Upper lobe of left lung (tissue), 6 donors: ENCODE measurements at regions not wholly inside any gene's neighbourhood (a gene's known extent, or its start where the extent isn't known, plus 50 kb on each side); places are given as distances from the start of the nearest gene placed in this dataset.
A peak's percentile ranks its signal among the peaks of the same experiment; 100 is the strongest.

ENCODE experiments used
- ATAC-seq, 2 donors: fragments of 200-7000 bp; cut with Tn5 transposase; one replicate each; pipeline ENCODE4 v1.9.1; 2022; ENCODE audit warnings: mild to moderate bottlenecking in 2 of 2, moderate library complexity in 2 of 2; ENCODE audit not compliant: low FRiP score in 2 of 2
- DNase-seq, 2 donors: peaks; one replicate each; pipeline ENCODE4 v3.0.0-alpha.2; 2019 to 2020
- H3K27ac ChIP-seq, 4 donors: fragments of 200-600 bp; sonication (generic); one replicate each; pipeline ENCODE4 v1.5.1; 2016 to 2019
- H3K27me3 ChIP-seq, 4 donors: fragments of 200-600 bp; sonication (generic); one replicate each; pipeline ENCODE4 v1.5.1; 2017 to 2019
- H3K36me3 ChIP-seq, 4 donors: fragments of 200-600 bp; sonication (generic); one replicate each; pipeline ENCODE4 v1.5.1; 2016 to 2019
- H3K4me1 ChIP-seq, 4 donors: fragments of 200-600 bp; sonication (generic); one replicate each; pipeline ENCODE4 v1.5.1; 2018 to 2019
- H3K4me3 ChIP-seq, 4 donors: fragments of 200-600 bp; sonication (generic); one replicate each; pipeline ENCODE4 v1.5.1; 2017 to 2019; ENCODE audit warnings: mild to moderate bottlenecking in 2 of 4, moderate library complexity in 1 of 4
- H3K9me3 ChIP-seq, 4 donors: fragments of 200-600 bp; sonication (generic); one replicate each; pipeline ENCODE4 v1.5.1; 2018 to 2019
- EP300 ChIP-seq, 4 donors: sonication (generic); formaldehyde crosslinking; IDR thresholded peaks; one replicate each; pipeline ENCODE4 v1.5.1; 2017; ENCODE audit warnings: antibody characterized with exemption in 4 of 4, control low read depth in 2 of 4
- POLR2A ChIP-seq, 4 donors: fragments of 450-650 bp; IDR thresholded peaks; one replicate each; pipeline ENCODE4 v1.5.1; 2016 to 2017; ENCODE audit warnings: antibody characterized with exemption in 4 of 4, mild to moderate bottlenecking in 2 of 4
- POLR2AphosphoS5 ChIP-seq, 2 donors: sonication (generic); formaldehyde crosslinking; IDR thresholded peaks; one replicate each; pipeline ENCODE4 v1.5.1; 2017; ENCODE audit warnings: antibody characterized with exemption in 2 of 2
- WGBS, 2 donors: methylation state at CpG; one replicate each; pipeline ENCODE4 v1.1.5; 2017 to 2018; 5-methylcytosine and 5-hydroxymethylcytosine counted together
- TF ChIP-seq, protein P1 (sequence below), 6 experiments: fragments of 450-650 bp in 4 of 6; fragments of 200-600 bp in 2 of 6; sonication (generic) in 2 of 6; IDR thresholded peaks; one replicate each; pipeline ENCODE4 v1.5.1; 2016 to 2019; ENCODE audit warnings: antibody characterized with exemption in 6 of 6
- donor health status: DM: no; HTN: no; CAD: no; lungs with moderate emphysema.
- donor health status: DM: no; HTN: yes; CAD: no; lungs with severe emphysema.

- ATAC-seq: no peak
- H3K9me3 ChIP-seq: no peaks in the 10 kb centered on the region
- no peak overlapping the region for H3K4me3 ChIP-seq
- H3K27ac ChIP-seq: no peak overlapping the region
- 85 to 90% methylated on average over 10 of the region's 10 CpGs for WGBS, 2 donors
- H3K4me1 ChIP-seq: peaks cover 6 to 14% (median 8%) of the 10 kb centered on the region in 4 donors
- no peaks in the 10 kb centered on the region for H3K27me3 ChIP-seq
- H3K36me3 ChIP-seq: no peaks in the 10 kb centered on the region
- DNase-seq: no peak
- TF ChIP-seq POLR2A (IDR thresholded peaks at IDR 0.05): no peak
- no peak for TF ChIP-seq EP300 (IDR thresholded peaks at IDR 0.05)
- TF ChIP-seq, protein P1, sequence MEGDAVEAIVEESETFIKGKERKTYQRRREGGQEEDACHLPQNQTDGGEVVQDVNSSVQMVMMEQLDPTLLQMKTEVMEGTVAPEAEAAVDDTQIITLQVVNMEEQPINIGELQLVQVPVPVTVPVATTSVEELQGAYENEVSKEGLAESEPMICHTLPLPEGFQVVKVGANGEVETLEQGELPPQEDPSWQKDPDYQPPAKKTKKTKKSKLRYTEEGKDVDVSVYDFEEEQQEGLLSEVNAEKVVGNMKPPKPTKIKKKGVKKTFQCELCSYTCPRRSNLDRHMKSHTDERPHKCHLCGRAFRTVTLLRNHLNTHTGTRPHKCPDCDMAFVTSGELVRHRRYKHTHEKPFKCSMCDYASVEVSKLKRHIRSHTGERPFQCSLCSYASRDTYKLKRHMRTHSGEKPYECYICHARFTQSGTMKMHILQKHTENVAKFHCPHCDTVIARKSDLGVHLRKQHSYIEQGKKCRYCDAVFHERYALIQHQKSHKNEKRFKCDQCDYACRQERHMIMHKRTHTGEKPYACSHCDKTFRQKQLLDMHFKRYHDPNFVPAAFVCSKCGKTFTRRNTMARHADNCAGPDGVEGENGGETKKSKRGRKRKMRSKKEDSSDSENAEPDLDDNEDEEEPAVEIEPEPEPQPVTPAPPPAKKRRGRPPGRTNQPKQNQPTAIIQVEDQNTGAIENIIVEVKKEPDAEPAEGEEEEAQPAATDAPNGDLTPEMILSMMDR (IDR thresholded peaks at IDR 0.05): no peak
- no peak for TF ChIP-seq POLR2AphosphoS5 (IDR thresholded peaks at IDR 0.05)
Measured at GRCh38 chr3:194935632-194936470, 250.2 kb downstream of the FAM43A start.

- ATAC-seq: no peak
- Histone ChIP-seq H3K4me1 (peaks cover 0 to 7% (median under 1%) of the 10 kb centered on the region in 4 donors), H3K4me3 (no peak overlapping the region), H3K27me3 (no peaks in the 10 kb centered on the region), H3K9me3 (no peaks in the 10 kb centered on the region), H3K27ac (no peak overlapping the region), H3K36me3 (no peaks in the 10 kb centered on the region)
- TF ChIP-seq EP300 (IDR thresholded peaks at IDR 0.05): no peak
- TF ChIP-seq, protein P1 (IDR thresholded peaks at IDR 0.05): no peak
- no peak for TF ChIP-seq POLR2AphosphoS5 (IDR thresholded peaks at IDR 0.05)
- no peak for TF ChIP-seq POLR2A (IDR thresholded peaks at IDR 0.05)
- DNase-seq: no peak
- 81 to 86% methylated on average over 4 of the region's 4 CpGs for WGBS, 2 donors
Measured at GRCh38 chr3:194936659-194937058, 251.0 kb downstream of the FAM43A start.

DNA sequence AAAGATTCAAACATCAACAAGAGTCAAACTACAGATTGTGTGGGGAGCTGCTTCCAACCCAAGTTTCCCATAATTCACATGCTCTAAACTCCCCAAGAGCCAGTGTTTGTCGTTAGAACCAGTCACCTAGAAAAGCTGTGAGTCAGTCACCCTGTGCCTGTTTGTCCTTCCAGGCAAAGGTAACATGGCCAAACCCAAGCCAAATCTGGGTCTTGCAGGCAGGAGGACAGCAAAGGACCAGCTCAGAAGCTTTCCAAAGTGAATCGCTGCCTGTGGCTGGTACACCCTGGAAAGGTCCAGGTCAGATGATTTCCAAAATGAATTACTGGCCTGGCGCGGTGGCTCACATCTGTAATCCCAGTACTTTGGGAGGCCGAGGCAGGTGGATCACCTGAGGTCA is 251.5 kb downstream of the FAM43A start:
- no peak for TF ChIP-seq POLR2A (IDR thresholded peaks at IDR 0.05)
- TF ChIP-seq, protein P1 (IDR thresholded peaks at IDR 0.05): no peak
- no peak for TF ChIP-seq POLR2AphosphoS5 (IDR thresholded peaks at IDR 0.05)
- no peak for TF ChIP-seq EP300 (IDR thresholded peaks at IDR 0.05)
- Histone ChIP-seq H3K9me3 (no peaks in the 10 kb centered on the region), H3K36me3 (no peaks in the 10 kb centered on the region), H3K27ac (no peak overlapping the region), H3K27me3 (no peaks in the 10 kb centered on the region), H3K4me1 (peaks cover 0 to 2% (median 0%) of the 10 kb centered on the region in 4 donors), H3K4me3 (no peak overlapping the region)
- 90 to 95% methylated on average over 4 to 5 of the region's 5 CpGs for WGBS, 2 donors
- ATAC-seq (no peak), DNase-seq (no peak)

DNA sequence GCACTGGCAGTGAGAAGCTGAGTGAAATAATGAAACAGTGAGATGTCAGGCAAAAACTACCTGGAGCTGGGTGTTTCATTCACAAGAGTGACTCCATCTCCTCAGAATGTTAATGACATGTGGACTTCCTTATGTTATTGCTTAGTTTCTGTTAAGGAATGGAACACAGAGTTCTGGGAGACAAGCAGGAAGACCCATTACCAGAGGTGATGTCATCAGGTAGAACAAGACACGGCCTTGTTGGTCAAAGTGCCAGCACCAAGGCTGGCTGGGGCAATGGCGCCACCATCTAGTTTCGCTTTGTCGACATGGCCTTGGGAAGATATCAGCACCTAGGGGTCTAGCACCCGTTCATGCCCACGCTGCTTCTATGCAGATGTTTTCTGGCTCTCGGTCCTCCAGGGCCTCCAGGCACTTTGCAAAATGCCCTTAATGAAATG is 252.2 kb downstream of the FAM43A start:
- 91 to 93% methylated on average over 7 of the region's 7 CpGs for WGBS, 2 donors
- Histone ChIP-seq H3K36me3 (no peaks in the 10 kb centered on the region), H3K4me3 (no peak overlapping the region), H3K9me3 (no peaks in the 10 kb centered on the region), H3K4me1 (no peaks in the 10 kb centered on the region), H3K27ac (no peak overlapping the region), H3K27me3 (no peaks in the 10 kb centered on the region)
- TF ChIP-seq EP300 (IDR thresholded peaks at IDR 0.05): peak in 1 of 4 donors; percentile 9
- no peak for TF ChIP-seq POLR2AphosphoS5 (IDR thresholded peaks at IDR 0.05)
- no peak for DNase-seq
- ATAC-seq: no peak

DNA sequence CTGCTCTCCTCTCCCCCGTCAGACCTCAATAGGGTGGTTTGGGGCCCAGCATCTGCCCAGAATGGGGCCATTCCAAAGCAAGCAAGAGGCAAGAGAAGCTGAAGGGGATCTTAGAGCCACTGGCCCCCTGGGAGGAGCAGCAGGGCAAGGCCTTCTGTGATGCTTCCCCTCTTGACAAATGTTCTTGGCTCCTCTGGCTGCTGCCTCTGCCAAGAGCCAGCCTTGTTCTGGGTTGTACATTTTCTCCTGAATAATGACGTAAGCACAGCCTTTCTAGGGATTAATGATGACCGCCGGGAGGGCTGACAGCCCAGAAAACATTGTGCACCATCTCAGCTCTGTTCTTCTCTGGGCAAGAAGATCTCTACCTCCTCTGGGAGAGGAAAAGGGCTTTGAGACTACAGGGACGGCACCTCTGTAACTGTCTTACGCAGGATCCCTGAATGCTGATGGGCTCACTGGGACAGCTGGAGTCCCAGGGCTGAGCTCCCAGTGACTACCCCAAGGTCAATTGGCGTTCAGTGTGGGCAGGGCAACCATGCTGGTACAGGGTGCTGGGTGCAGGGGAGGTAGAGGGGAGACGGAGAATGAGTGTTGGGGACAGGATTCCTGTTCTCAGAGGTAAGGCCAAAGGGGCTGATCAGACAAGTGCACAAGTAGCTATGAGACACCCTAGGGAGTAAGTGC is 253.3 kb downstream of the FAM43A start:
- no peaks in the 10 kb centered on the region for H3K36me3 ChIP-seq
- H3K4me1 ChIP-seq: no peaks in the 10 kb centered on the region
- H3K9me3 ChIP-seq: no peaks in the 10 kb centered on the region
- no peak for TF ChIP-seq POLR2AphosphoS5 (IDR thresholded peaks at IDR 0.05)
- TF ChIP-seq EP300 (IDR thresholded peaks at IDR 0.05): no peak
- no peak for DNase-seq
- no peak overlapping the region for H3K27ac ChIP-seq
- H3K27me3 ChIP-seq: no peaks in the 10 kb centered on the region
- H3K4me3 ChIP-seq: no peak overlapping the region
- ATAC-seq: no peak
- WGBS, 2 donors: 69 to 87% methylated on average over 3 to 8 of the region's 8 CpGs
